HepG2 (cell line): ENCODE measurements at regions not wholly inside any gene's neighbourhood (a gene's known extent, or its start where the extent isn't known, plus 50 kb on each side); places are given as distances from the start of the nearest gene placed in this dataset.
"Not testable (repeated sequence)": the region's sequence is repeated elsewhere in the genome, so short reads cannot be mapped to it uniquely, and the experiment has no call there.

ENCODE experiments used
- CTCF ChIP-seq: sonication (generic); formaldehyde crosslinking; IDR thresholded peaks from 2 replicates; pipeline ENCODE4 v1.5.0; 2020; ENCODE audit warnings: mild to moderate bottlenecking, missing genetic modification reagents, moderate library complexity
- PAWR ChIP-seq: sonication (generic); formaldehyde crosslinking; IDR thresholded peaks from 2 replicates; pipeline ENCODE4 v1.4.0; 2020; ENCODE audit warnings: missing genetic modification reagents, mild to moderate bottlenecking, borderline replicate concordance
- POLR2A ChIP-seq, 2 experiments: IDR thresholded peaks; 2 replicates each; pipeline ENCODE4 v1.6.1; 2011; ENCODE audit warnings: low read depth in 2 of 2, low read length in 2 of 2, mild to moderate bottlenecking in 1 of 2, moderate library complexity in 1 of 2; ENCODE audit not compliant: insufficient read depth in 1 of 2

DNA sequence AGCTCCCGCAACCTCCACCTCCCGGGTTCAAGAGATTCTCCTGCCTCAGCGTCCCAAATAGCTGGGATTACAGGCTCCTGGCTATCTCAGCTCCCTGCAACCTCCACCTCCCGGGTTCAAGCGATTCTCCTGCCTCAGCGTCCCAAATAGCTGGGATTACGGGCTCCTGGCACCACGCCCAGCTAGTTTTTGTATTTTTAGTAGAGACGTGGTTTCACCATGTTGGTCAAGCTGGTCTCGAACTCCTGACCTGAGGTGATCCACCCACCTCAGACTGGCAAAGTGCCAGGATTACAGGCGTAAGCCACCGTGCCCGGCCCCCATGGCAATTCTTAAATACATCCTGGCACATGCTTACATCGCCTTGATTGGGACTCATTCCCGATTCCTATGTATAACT is 1394.3 kb downstream of the OLFM4 start:
- not testable (repeated sequence) for TF ChIP-seq PAWR (CRISPR knock-in tag); CTCF; POLR2A (IDR thresholded peaks at IDR 0.05; ENCODE audit: insufficient read depth in 1 of 2, low read depth in 2 of 2, low read length in 2 of 2)
